GM12878 (cell line): ENCODE measurements at regions not wholly inside any gene's neighbourhood (a gene's known extent, or its start where the extent isn't known, plus 50 kb on each side); places are given as distances from the start of the nearest gene placed in this dataset.

Source experiments
- ATAC-seq: fragments of 200-7000 bp; cut with Tn5 transposase; 3 replicates; pipeline ENCODE4 v1.9.1; 2020; ENCODE audit warnings: mild to moderate bottlenecking, moderate library complexity
- BruUV-seq: library from RNA; stranded (reverse); fragments of 400-500 nt; replicated peaks from 2 replicates; lab custom pipeline; 2021; lab: Mats Ljungman, UMichigan
- CTCF ChIA-PET: fragments of 300-600 bp; sonication (Branson Sonifier 250); formaldehyde crosslinking; extraction: SDS; loops from one replicate; lab custom pipeline; 2021; ENCODE audit warnings: inconsistent platforms; lab: Yijun Ruan, JAX
- POLR2A ChIA-PET: fragments of 350-600 bp; formaldehyde crosslinking; extraction: SDS; loops from one replicate; lab custom pipeline; 2021; ENCODE audit warnings: inconsistent platforms; lab: Charles Lee
- RAD21 ChIA-PET: fragments of 300-600 bp; sonication (Branson Sonifier 250); formaldehyde crosslinking; loops from one replicate; lab custom pipeline; 2023; ENCODE audit warnings: antibody characterized with exemption; ENCODE audit not compliant: unreplicated experiment; lab: Charles Lee
- SMC1A ChIA-PET: fragments of 300-600 bp; sonication (Branson Sonifier 250); formaldehyde crosslinking; loops from one replicate; lab custom pipeline; 2023; ENCODE audit not compliant: unreplicated experiment, uncharacterized antibody; lab: Charles Lee
- DNase-seq: peaks from one replicate; pipeline ENCODE4 v3.0.0-alpha.2; 2011; ENCODE audit warnings: low read depth, low spot score
- FAIRE-seq: peaks from 3 replicates; lab custom pipeline; 2011; peaks lifted over from hg19 to GRCh38; lab: Jason Lieb, UNC
- H2AFZ ChIP-seq: 2 replicates; pipeline ENCODE4 v1.6.0; 2011; ENCODE audit warnings: low read depth, low read length, control low read depth; ENCODE audit not compliant: control insufficient read depth
- H3K27ac ChIP-seq: 2 replicates; pipeline ENCODE4 v1.5.1; 2011; ENCODE audit warnings: control low read depth; ENCODE audit not compliant: control insufficient read depth, insufficient read depth
- H3K27me3 ChIP-seq, 2 experiments: replicated peaks in 1 of 2; 2 replicates each; pipeline versions ENCODE4 v1.6.0 to v1.6.1; 2011; ENCODE audit warnings: low read length in 1 of 2; ENCODE audit not compliant: control insufficient read depth in 2 of 2, insufficient read depth in 2 of 2
- H3K36me3 ChIP-seq, 2 experiments: 2 replicates each; pipeline ENCODE4 v1.5.1; 2011; ENCODE audit warnings: low read length in 1 of 2; ENCODE audit not compliant: control insufficient read depth in 2 of 2, insufficient read depth in 2 of 2
- H3K4me1 ChIP-seq: 2 replicates; pipeline ENCODE4 v1.6.1; 2011; ENCODE audit warnings: mild to moderate bottlenecking, low read length, moderate library complexity, mixed read lengths; ENCODE audit not compliant: control insufficient read depth, insufficient read depth
- H3K4me2 ChIP-seq: 2 replicates; pipeline ENCODE4 v1.6.0; 2011; ENCODE audit warnings: control low read depth; ENCODE audit not compliant: control insufficient read depth, insufficient read depth
- H3K4me3 ChIP-seq: fragments of 200-600 bp; sonication (generic); 2 replicates; pipeline ENCODE4 v1.5.1; 2016
- H3K79me2 ChIP-seq: 2 replicates; pipeline ENCODE4 v1.6.0; 2011; ENCODE audit warnings: low read length; ENCODE audit not compliant: control insufficient read depth, insufficient read depth
- H3K9ac ChIP-seq: 2 replicates; pipeline ENCODE4 v1.8.0; 2011; ENCODE audit warnings: low read length, control low read depth, mixed read lengths; ENCODE audit not compliant: control insufficient read depth, insufficient read depth
- H3K9me3 ChIP-seq: replicated peaks from 3 replicates; pipeline ENCODE4 v1.5.1; 2011; ENCODE audit warnings: mild to moderate bottlenecking, low read length; ENCODE audit not compliant: control insufficient read depth, insufficient read depth
- H4K20me1 ChIP-seq: 2 replicates; pipeline ENCODE4 v1.6.0; 2011; ENCODE audit not compliant: control insufficient read depth, insufficient read depth
- ASH2L ChIP-seq: fragments of 300-600, 200-600 bp; sonication (generic); IDR thresholded peaks from 2 replicates; pipeline ENCODE4 v1.6.1; 2017; ENCODE audit warnings: low read depth, mild to moderate bottlenecking, borderline replicate concordance
- CBX3 ChIP-seq: fragments of 200-600 bp; sonication (generic); IDR thresholded peaks from 2 replicates; pipeline ENCODE4 v1.6.1; 2016; ENCODE audit warnings: low read depth, borderline replicate concordance
- IRF5 ChIP-seq: fragments of 450-650 bp; IDR thresholded peaks from 2 replicates; pipeline ENCODE4 v1.6.1; 2017; ENCODE audit warnings: borderline replicate concordance
- NFYB ChIP-seq: IDR thresholded peaks from 2 replicates; pipeline ENCODE4 v1.6.1; 2011; ENCODE audit warnings: low read depth, mild to moderate bottlenecking, low read length, improper control_type of control experiment, moderate library complexity; ENCODE audit not compliant: insufficient read depth
- POLR2AphosphoS2 ChIP-seq: IDR thresholded peaks from 2 replicates; pipeline ENCODE4 v1.6.1; 2011; ENCODE audit warnings: low read depth, mild to moderate bottlenecking, low read length, improper control_type of control experiment, moderate library complexity
- RAD21 ChIP-seq: IDR thresholded peaks from 2 replicates; pipeline ENCODE4 v1.6.1; 2011; ENCODE audit warnings: mild to moderate bottlenecking, low read depth, low read length, moderate library complexity; ENCODE audit not compliant: insufficient read depth
- RB1 ChIP-seq: fragments of 450-650 bp; formaldehyde crosslinking; IDR thresholded peaks from 2 replicates; pipeline ENCODE4 v1.6.1; 2017; ENCODE audit warnings: mild to moderate bottlenecking, borderline replicate concordance
- RELB ChIP-seq: fragments of 450-650 bp; IDR thresholded peaks from 2 replicates; pipeline ENCODE4 v1.6.1; 2017; ENCODE audit warnings: low read depth, mild to moderate bottlenecking, moderate library complexity
- SIX5 ChIP-seq: IDR thresholded peaks from 2 replicates; pipeline ENCODE4 v1.6.1; 2011; ENCODE audit warnings: mild to moderate bottlenecking, low read depth, low read length, moderate library complexity; ENCODE audit not compliant: severe bottlenecking
- SMC3 ChIP-seq: IDR thresholded peaks from 2 replicates; pipeline ENCODE4 v1.6.1; 2011; ENCODE audit warnings: low read length, improper control_type of control experiment, borderline replicate concordance
- SREBF1 ChIP-seq: IDR thresholded peaks from 2 replicates; pipeline ENCODE4 v1.6.1; 2012; ENCODE audit warnings: mild to moderate bottlenecking, low read length
- ZBED1 ChIP-seq: IDR thresholded peaks from 2 replicates; pipeline ENCODE4 v1.6.1; 2016; ENCODE audit warnings: borderline replicate concordance
- ZBTB4 ChIP-seq: fragments of 450-650 bp; formaldehyde crosslinking; IDR thresholded peaks from 2 replicates; pipeline ENCODE4 v1.4.0; 2022; ENCODE audit warnings: mild to moderate bottlenecking, moderate library complexity
- ZNF622 ChIP-seq: fragments of 450-650 bp; IDR thresholded peaks from 2 replicates; pipeline ENCODE4 v1.6.1; 2017; ENCODE audit warnings: mild to moderate bottlenecking, inconsistent platforms
- WGBS: methylation state at CpG from one replicate; pipeline ENCODE4 v1.1.6; 2016; ENCODE audit warnings: low lambda C conversion rate; ENCODE audit not compliant: insufficient replicate concordance, insufficient coverage; ENCODE audit errors: missing lambda C conversion rate; 5-methylcytosine and 5-hydroxymethylcytosine counted together
- in situ Hi-C: fragments of 300-500 bp; cut with MboI; formaldehyde crosslinking; loops from 9 replicates; pipeline ENCODE4 v1.14.3; 2018; ENCODE audit warnings: mixed read lengths
- intact Hi-C: fragments of 100-400 bp; cut with micrococcal nuclease; formaldehyde crosslinking; loops from one replicate; pipeline ENCODE4 v1.14.2; 2022; ENCODE audit not compliant: unreplicated experiment
- TF ChIP-seq, protein P1 (sequence below): IDR thresholded peaks from 2 replicates; pipeline ENCODE4 v1.6.1; 2011; ENCODE audit warnings: low read depth, mild to moderate bottlenecking, low read length, moderate library complexity, borderline replicate concordance; ENCODE audit errors: extremely low read depth
- TF ChIP-seq, protein P2 (sequence below): fragments of 450-650 bp; IDR thresholded peaks from 2 replicates; pipeline ENCODE4 v1.6.1; 2017; ENCODE audit warnings: mild to moderate bottlenecking, low read depth, inconsistent platforms; ENCODE audit not compliant: poor library complexity, severe bottlenecking

GRCh38 chr2:101563849-101564248, 88.9 kb upstream of the RFX8 start:
- intact Hi-C loops = no loop called here
- Histone ChIP-seq H4K20me1 (no peaks in the 10 kb centered on the region), H3K9ac (no peak overlapping the region), H3K36me3 (no peaks in the 10 kb centered on the region), H3K27me3 (no peaks in the 10 kb centered on the region; a peak in 1 of 4 replicates), H3K9me3 (no peaks in the 10 kb centered on the region), H3K4me2 (no peak overlapping the region), H3K4me3 (no peak overlapping the region), H2AFZ (no peak overlapping the region), H3K27ac (no peak overlapping the region), H3K4me1 (no peaks in the 10 kb centered on the region), H3K79me2 (no peaks in the 10 kb centered on the region)
- BruUV-seq = no TSS peak
- POLR2A ChIA-PET = no interaction called here
- CTCF ChIA-PET = interaction anchor here (0.8 kb wide), 1 partner anchor 221 kb away, joined by 3 read pairs; no protein-coding TSS in a partner anchor
- DNase-seq (no peak), ATAC-seq (no peak), FAIRE-seq (no peak)
- in situ Hi-C loops = no loop called here
- 30% methylated on average over 4 of the region's 4 CpGs for WGBS
- RAD21 ChIA-PET = no interaction called here
- SMC1A ChIA-PET = interaction anchor here (0.9 kb wide), 1 partner anchor 14 kb away, joined by 3 read pairs; no protein-coding TSS in a partner anchor
- TF ChIP-seq RB1 (no peak), SIX5 (no peak), ASH2L (no peak), RELB (no peak), IRF5 (no peak), SMC3 (no peak), SREBF1 (no peak), ZNF622 (no peak), NFYB (no peak), RAD21 (no peak), POLR2AphosphoS2 (no peak), CBX3 (no peak), ZBED1 (no peak), ZBTB4 (CRISPR knock-in tag) (no peak)
- TF ChIP-seq, protein P1, sequence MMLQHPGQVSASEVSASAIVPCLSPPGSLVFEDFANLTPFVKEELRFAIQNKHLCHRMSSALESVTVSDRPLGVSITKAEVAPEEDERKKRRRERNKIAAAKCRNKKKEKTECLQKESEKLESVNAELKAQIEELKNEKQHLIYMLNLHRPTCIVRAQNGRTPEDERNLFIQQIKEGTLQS = no peak
- TF ChIP-seq, protein P2, sequence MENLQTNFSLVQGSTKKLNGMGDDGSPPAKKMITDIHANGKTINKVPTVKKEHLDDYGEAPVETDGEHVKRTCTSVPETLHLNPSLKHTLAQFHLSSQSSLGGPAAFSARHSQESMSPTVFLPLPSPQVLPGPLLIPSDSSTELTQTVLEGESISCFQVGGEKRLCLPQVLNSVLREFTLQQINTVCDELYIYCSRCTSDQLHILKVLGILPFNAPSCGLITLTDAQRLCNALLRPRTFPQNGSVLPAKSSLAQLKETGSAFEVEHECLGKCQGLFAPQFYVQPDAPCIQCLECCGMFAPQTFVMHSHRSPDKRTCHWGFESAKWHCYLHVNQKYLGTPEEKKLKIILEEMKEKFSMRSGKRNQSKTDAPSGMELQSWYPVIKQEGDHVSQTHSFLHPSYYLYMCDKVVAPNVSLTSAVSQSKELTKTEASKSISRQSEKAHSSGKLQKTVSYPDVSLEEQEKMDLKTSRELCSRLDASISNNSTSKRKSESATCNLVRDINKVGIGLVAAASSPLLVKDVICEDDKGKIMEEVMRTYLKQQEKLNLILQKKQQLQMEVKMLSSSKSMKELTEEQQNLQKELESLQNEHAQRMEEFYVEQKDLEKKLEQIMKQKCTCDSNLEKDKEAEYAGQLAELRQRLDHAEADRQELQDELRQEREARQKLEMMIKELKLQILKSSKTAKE = no peak
